GM18873 (cell line): ENCODE measurements at regions not wholly inside any gene's neighbourhood (a gene's known extent, or its start where the extent isn't known, plus 50 kb on each side); places are given as distances from the start of the nearest gene placed in this dataset.
"Not testable (repeated sequence)": the region's sequence is repeated elsewhere in the genome, so short reads cannot be mapped to it uniquely, and the experiment has no call there.

ENCODE experiments used
- ATAC-seq: cut with Tn5 transposase; IDR thresholded peaks from one replicate; pipeline ENCODE4 v1.9.1; 2021; ENCODE audit warnings: mild to moderate bottlenecking, moderate library complexity, moderate number of reproducible peaks; ENCODE audit not compliant: unreplicated experiment, low FRiP score

DNA sequence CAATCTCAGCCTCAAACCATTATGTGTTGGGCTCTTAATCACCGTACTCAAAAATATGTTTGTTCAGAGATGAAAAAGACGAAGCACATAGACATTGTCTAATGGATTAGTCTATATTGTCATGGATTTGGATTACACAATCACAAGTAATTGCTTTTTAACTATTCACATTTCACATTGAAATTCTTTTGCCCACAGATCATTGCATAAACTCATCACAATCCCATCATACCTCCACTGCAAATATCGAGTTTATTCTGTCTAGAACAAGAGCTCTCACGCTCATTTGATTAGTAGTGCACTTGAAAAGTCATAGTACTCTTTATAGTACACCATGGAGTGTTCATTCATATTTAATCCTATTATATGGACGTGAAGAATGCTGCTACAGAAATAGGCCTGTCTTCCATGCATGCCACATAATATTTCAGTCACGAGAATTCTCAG is 97.9 kb upstream of the SOX11 start:
- no peak for ATAC-seq

DNA sequence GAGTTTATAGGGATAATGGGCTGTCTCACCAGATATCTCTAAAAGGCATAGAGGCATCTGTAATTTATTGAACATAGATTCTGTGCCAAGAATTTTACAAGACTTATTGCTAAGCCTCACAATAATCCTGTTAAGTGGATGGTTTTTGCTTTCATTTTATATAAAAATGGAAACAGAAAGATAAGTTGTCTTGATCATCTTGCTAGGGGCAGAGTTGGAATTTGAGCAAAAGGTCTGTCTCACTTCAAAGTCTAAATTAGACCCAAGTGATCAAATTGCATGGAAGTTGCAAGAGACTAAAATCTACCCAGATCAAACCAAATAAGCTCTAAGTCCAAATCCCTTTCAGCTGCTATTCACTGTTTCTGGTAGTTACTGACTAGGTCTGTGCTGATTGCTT is 95.3 kb upstream of the SOX11 start:
- no peak for ATAC-seq

DNA sequence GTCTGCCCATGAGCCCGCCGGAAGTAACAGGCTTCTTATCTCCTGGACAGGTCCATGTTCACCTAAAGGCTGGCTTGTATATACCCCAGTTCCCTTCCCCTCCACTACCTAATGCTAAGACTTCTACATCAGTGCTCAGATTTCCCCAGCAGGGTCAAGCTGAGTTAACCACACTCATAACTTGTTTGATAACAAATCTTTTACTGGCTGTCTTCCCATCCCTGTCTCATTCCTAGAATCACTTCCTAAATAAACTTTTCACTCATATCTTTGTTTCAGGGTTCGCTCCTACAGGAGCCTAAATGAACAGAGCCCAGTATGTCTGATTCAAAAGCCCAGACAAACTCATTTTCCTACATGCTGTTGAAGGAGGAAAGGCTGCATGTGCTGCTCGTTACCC is 94.0 kb upstream of the SOX11 start:
- no peak for ATAC-seq

DNA sequence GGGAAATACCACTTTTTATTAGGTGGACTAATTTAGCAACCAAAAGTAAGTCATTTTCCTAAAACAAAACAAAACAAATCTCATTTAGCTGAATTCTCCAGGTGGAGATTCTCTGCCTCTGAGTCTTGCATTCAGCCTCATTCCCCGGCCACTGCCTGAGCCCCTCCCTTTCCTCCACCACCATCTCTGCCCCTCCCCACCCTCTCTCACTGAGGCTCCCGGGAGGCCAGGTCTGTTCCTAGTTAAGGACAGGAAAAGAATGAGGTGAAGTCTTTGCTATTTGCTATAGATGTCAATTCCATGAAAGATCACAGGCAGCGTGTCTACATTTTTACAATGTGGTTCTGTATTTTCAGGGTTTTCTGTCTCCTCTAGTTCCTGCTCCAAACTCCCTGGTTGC is 83.0 kb upstream of the SOX11 start:
- no peak for ATAC-seq

DNA sequence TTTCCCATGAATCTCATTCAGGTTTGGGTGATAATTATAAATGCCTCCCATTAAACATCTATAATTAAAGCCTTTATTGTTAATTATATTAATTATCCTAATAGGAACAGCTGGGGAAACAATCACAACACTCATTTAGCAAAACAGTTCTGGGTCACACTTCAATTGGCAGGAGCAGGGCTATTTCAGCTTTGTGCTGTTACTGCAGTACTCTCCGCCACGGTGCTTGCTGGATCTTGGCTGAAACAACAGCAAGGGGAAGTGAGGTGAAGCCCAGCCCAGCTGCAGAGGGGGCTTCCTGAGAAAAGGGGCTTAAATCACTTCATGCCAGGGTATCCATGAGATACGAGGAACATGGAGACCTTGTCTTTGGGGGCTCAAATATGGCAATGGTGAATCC is 79.5 kb upstream of the SOX11 start:
- no peak for ATAC-seq

DNA sequence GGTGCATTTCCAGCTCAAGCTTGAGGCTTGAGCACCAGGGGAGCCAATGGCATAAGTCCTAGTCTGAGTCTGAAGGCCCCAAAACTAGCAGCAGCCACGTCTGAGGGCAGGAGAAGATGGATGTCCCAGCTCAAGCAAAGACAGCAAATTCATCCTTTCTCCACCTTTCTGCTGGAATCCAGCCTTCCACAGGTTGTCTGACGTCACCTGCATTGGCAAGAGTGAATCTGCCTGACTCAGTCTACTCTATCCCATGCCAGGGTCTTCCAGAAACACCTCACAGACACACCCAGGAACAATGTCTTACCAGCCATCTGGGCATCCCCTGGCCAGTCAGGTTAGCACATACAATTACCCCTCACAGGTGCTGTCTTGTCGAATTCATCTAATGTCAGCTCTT is 76.2 kb upstream of the SOX11 start:
- no peak for ATAC-seq

DNA sequence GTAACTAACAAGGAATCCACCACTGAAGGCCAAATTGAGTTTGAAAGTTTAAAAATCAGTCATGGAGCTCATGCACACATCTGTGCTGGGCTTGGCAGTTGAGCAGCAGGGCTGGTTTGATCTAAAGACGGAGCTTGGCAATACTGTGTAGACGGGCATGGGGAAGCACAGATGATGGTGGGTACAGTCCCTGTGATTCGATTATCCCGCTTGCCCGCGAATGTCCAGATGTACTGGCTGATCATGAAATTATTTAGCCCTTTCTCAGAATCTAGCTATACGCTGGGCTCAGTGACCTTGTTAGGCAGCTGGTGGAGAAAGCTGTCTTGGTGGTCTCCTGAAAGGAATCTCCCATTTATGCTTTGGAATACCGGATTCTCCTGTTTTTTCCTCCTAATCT is 74.8 kb upstream of the SOX11 start:
- ATAC-seq = no peak

DNA sequence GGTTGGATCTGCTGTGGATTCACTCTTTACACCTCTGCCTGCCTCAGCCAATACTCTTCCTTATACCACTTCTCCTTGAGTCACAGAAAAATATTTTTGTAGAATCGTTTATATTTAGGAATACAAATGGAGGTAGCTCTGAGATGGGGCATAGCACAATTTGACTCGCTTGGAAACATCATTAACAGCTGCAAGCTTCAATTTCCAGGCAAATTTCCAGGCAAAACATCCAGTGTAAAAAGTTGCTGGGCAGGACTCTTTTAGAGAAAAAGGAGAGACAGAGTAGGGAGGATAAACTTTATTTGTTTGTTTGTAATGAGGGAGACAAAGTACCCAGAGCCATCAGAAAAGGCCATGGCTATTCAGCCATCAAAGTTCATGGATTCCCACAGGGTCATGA is 74.4 kb upstream of the SOX11 start:
- no peak for ATAC-seq

DNA sequence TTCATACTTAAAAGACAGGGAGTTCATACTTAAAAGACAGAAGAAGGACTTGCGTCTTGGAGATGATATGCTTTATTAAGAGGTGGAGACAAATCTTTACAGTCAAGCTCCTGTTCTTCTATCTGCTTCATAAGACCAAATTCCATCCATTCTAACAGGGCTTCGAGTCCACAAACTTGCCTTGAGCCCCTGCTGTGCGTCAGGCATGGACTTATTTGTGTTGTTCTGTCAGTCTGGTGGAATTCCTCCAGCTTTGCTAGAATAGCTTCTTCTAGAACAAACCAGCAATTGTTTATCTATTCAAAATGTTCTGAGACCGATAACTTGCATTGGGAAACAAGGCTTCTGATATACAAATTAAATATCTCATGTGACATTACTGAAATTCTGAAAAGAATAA is 73.9 kb upstream of the SOX11 start:
- no peak for ATAC-seq

DNA sequence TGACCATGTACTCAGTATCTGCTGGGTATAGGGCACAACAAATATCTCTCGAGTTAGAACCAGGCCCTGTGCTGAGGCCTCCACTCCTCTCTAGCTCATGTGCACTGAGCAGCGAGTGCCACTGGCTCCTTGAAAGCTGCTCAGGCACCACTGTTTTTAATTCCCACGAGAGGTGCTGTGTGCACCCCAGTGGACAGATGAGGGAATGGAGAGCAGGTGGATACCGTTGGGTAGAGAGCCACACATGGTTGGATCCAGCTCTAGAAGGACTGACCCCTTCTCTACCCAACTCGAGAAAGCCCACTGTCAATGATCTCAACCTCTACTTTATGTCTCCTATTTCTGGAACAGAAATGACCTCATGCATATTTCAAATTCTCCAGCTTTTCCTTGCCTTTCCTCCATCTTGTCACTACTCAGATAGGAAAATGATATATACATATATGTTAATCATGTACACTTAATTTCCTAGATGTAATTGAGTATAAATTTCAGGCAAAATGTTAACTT is 66.6 kb upstream of the SOX11 start:
- not testable (repeated sequence) for ATAC-seq

DNA sequence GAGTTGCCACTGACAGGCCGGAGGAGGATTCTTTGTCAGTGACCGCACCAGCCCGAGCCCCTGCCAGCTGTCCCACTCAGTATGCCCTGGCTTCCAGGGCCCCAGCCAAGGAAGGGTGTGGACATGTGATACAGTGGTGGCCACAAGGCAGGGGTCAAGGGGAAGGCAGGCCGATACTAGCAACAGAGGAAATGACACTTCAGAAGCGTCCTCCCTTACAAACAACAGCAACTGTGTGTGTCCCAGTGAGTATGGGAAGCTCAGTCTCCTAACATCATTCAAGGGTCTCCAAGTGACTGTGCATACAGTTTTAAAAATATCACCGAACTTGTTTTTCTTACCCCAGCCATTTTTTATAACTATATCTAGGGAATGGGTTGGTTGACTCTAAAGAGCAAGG is 63.7 kb upstream of the SOX11 start:
- ATAC-seq = not testable (repeated sequence)

DNA sequence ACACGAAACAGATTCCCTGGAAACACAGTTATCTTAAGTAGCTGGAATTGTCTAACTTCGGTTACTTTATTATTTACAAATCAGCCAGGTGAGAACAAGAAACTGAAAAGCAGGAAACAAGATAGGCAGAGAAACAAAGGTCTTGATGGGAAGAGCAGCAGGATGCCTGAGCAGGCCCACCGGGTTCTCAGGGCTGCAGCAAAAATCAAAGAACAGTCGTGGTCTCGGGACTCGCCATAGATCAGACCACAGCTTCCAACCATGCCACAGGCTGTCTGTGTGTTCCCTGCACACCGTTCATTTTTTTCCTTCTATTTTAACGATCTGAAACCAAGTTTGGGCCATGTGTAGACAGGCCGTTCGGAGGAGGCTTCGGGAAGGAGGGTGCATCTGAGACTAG is 62.7 kb upstream of the SOX11 start:
- ATAC-seq = not testable (repeated sequence)

DNA sequence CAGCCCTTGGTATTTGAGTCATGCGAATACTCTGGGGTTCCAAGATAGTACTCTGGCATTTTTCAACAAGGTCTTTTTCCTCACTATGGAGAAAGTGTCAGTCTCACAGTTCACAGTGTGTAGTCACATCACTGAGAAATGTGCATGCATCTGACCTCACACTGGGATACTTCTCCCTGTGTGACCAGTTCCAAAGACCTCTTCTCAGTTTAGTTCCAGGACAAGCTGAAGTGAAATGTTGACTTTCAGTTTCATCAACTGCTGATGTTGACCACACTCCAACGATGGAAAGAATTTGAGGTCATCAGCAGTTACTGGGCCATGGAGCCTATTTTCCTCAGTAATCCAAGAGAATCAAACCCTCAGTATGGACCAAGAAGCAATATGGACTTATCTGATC is 55.1 kb upstream of the SOX11 start:
- not testable (repeated sequence) for ATAC-seq
